WTC11 (cell line): ENCODE measurements at regions not wholly inside any gene's neighbourhood (a gene's known extent, or its start where the extent isn't known, plus 50 kb on each side); places are given as distances from the start of the nearest gene placed in this dataset.
A peak's percentile ranks its signal among the peaks of the same experiment; 100 is the strongest.

Experiments used
- ATAC-seq: fragments of 200-7000 bp; cut with Tn5 transposase; 2 replicates; pipeline ENCODE4 v1.10.0; 2021; ENCODE audit warnings: mild to moderate bottlenecking, moderate library complexity
- CTCF ChIA-PET: fragments of 300-600 bp; sonication (Branson Sonifier 250); formaldehyde crosslinking; loops from one replicate; lab custom pipeline; 2021; ENCODE audit warnings: antibody characterized with exemption; lab: Charles Lee
- POLR2A ChIA-PET: fragments of 350-600 bp; sonication (Branson Sonifier 250); formaldehyde crosslinking; loops from one replicate; lab custom pipeline; 2021; ENCODE audit warnings: antibody characterized with exemption; lab: Charles Lee
- DNase-seq: peaks from one replicate; pipeline ENCODE4 v3.0.0; 2021; ENCODE audit warnings: low spot score
- H3K27ac Mint-ChIP-seq: 2 replicates; pipeline ENCODE4 v1.8.0; 2021; ENCODE audit warnings: mixed read lengths
- H3K27me3 Mint-ChIP-seq: 2 replicates; pipeline ENCODE4 v1.8.0; 2021; ENCODE audit warnings: low read depth, mild to moderate bottlenecking, moderate library complexity, mixed read lengths
- H3K36me3 Mint-ChIP-seq: 2 replicates; pipeline ENCODE4 v1.8.0; 2021; ENCODE audit warnings: mixed read lengths
- H3K4me1 Mint-ChIP-seq: 2 replicates; pipeline ENCODE4 v1.8.0; 2022; ENCODE audit warnings: mixed read lengths
- H3K4me3 Mint-ChIP-seq: 2 replicates; pipeline ENCODE4 v1.8.0; 2021; ENCODE audit warnings: mild to moderate bottlenecking, moderate library complexity, mixed read lengths
- H3K9me3 Mint-ChIP-seq: 2 replicates; pipeline ENCODE4 v1.8.0; 2021; ENCODE audit warnings: mixed read lengths
- AR ChIP-seq: fragments of 250-450 bp; sonication (Bioruptor Pico); IDR thresholded peaks from 2 replicates; pipeline ENCODE4 v1.9.0; 2021; ENCODE audit warnings: mild to moderate bottlenecking
- CDX4 ChIP-seq: fragments of 250-450 bp; sonication (Bioruptor Pico); IDR thresholded peaks from 2 replicates; pipeline ENCODE4 v1.9.0; 2021; ENCODE audit warnings: moderate library complexity, mild to moderate bottlenecking, inconsistent platforms, borderline replicate concordance
- E2F5 ChIP-seq: sonication (generic); formaldehyde crosslinking; IDR thresholded peaks from 2 replicates; pipeline ENCODE4 v1.8.1; 2022; ENCODE audit warnings: mild to moderate bottlenecking, moderate library complexity, missing genetic modification reagents
- ERG ChIP-seq: fragments of 250-450 bp; sonication (Bioruptor Pico); IDR thresholded peaks from 2 replicates; pipeline ENCODE4 v1.8.0; 2021; ENCODE audit warnings: mild to moderate bottlenecking
- FOXK1 ChIP-seq: sonication (generic); formaldehyde crosslinking; IDR thresholded peaks from 2 replicates; pipeline ENCODE4 v1.8.0; 2022; ENCODE audit warnings: mild to moderate bottlenecking, moderate library complexity, missing genetic modification reagents
- FOXP1 ChIP-seq: sonication (generic); formaldehyde crosslinking; IDR thresholded peaks from 2 replicates; pipeline ENCODE4 v1.8.0; 2022; ENCODE audit warnings: missing genetic modification reagents, mild to moderate bottlenecking, moderate library complexity, borderline replicate concordance
- GRHL2 ChIP-seq: fragments of 250-450 bp; sonication (Bioruptor Pico); IDR thresholded peaks from 2 replicates; pipeline ENCODE4 v1.8.0; 2022; ENCODE audit warnings: mild to moderate bottlenecking, moderate library complexity; ENCODE audit not compliant: insufficient replicate concordance, severe bottlenecking
- JAZF1 ChIP-seq: fragments of 250-450 bp; sonication (Bioruptor Pico); IDR thresholded peaks from 2 replicates; pipeline ENCODE4 v1.9.0; 2021; ENCODE audit warnings: moderate library complexity, mild to moderate bottlenecking, inconsistent platforms
- KAT7 ChIP-seq: sonication (generic); formaldehyde crosslinking; IDR thresholded peaks from 2 replicates; pipeline ENCODE4 v1.8.1; 2023; ENCODE audit warnings: missing genetic modification reagents, mild to moderate bottlenecking, borderline replicate concordance
- PRRX2 ChIP-seq: fragments of 250-450 bp; sonication (Bioruptor Pico); IDR thresholded peaks from 2 replicates; pipeline ENCODE4 v1.8.0; 2021; ENCODE audit warnings: mild to moderate bottlenecking
- SMAD4 ChIP-seq: sonication (generic); formaldehyde crosslinking; IDR thresholded peaks from 2 replicates; pipeline ENCODE4 v1.8.0; 2022; ENCODE audit warnings: mild to moderate bottlenecking, missing genetic modification reagents
- SOX15 ChIP-seq: fragments of 250-450 bp; sonication (Bioruptor Pico); IDR thresholded peaks from 2 replicates; pipeline ENCODE4 v1.9.0; 2021; ENCODE audit warnings: mild to moderate bottlenecking
- SP1 ChIP-seq: sonication (generic); formaldehyde crosslinking; conservative IDR thresholded peaks from 2 replicates; pipeline ENCODE4 v1.8.1; 2022; ENCODE audit warnings: missing genetic modification reagents
- TEAD1 ChIP-seq: sonication (generic); formaldehyde crosslinking; IDR thresholded peaks from 2 replicates; pipeline ENCODE4 v1.8.0; 2022; ENCODE audit warnings: mild to moderate bottlenecking, missing genetic modification reagents
- ZNF138 ChIP-seq: sonication (generic); formaldehyde crosslinking; conservative IDR thresholded peaks from 2 replicates; pipeline ENCODE4 v1.8.1; 2022; ENCODE audit warnings: mild to moderate bottlenecking, moderate library complexity, missing genetic modification reagents
- ZNF423 ChIP-seq: fragments of 250-450 bp; sonication (Bioruptor Pico); IDR thresholded peaks from 2 replicates; pipeline ENCODE4 v2.1.2; 2022; ENCODE audit warnings: mild to moderate bottlenecking, moderate library complexity
- ZNF512 ChIP-seq: sonication (generic); formaldehyde crosslinking; IDR thresholded peaks from 2 replicates; pipeline ENCODE4 v1.8.1; 2022; ENCODE audit warnings: missing genetic modification reagents, borderline replicate concordance
- ZNF671 ChIP-seq: fragments of 250-450 bp; sonication (Bioruptor Pico); IDR thresholded peaks from 2 replicates; pipeline ENCODE4 v1.8.0; 2021; ENCODE audit warnings: mild to moderate bottlenecking

GRCh38 chr11:116579857-116580727 is 192.7 kb downstream of the BUD13 start:
- ATAC-seq (peak; percentile 15), DNase-seq (peak; percentile 56)
- CTCF ChIA-PET = interaction anchor here (0.9 to 3.4 kb wide), 13 partner anchors 25 to 299 kb away, joined by 3 to 16 read pairs (median 6); no protein-coding TSS in a partner anchor
- peaks cover 87% of the 10 kb centered on the region for H3K27me3 Mint-ChIP-seq
- H3K4me1 Mint-ChIP-seq = peaks cover 40% of the 10 kb centered on the region
- H3K4me3 Mint-ChIP-seq = peak overlapping the region; percentile 64
- no peaks in the 10 kb centered on the region for H3K36me3 Mint-ChIP-seq
- H3K9me3 Mint-ChIP-seq = no peaks in the 10 kb centered on the region
- POLR2A ChIA-PET = interaction anchor here (0.6 kb wide), 1 partner anchor 95 kb away, joined by 3 read pairs; no protein-coding TSS in a partner anchor
- no peak overlapping the region for H3K27ac Mint-ChIP-seq
- TF ChIP-seq CDX4 (CRISPR knock-in tag) (no peak), AR (no peak), ZNF512 (no peak), KAT7 (no peak), GRHL2 (CRISPR knock-in tag) (no peak), ZNF671 (CRISPR knock-in tag) (no peak), TEAD1 (CRISPR knock-in tag) (no peak), SP1 (CRISPR knock-in tag) (0 out of 2 replicates have a peak, but pooled peaks have one; percentile 1), JAZF1 (CRISPR knock-in tag) (no peak)

- Mint-ChIP-seq H3K4me1 (peaks cover 32% of the 10 kb centered on the region), H3K27ac (no peak overlapping the region), H3K36me3 (no peaks in the 10 kb centered on the region), H3K27me3 (peaks cover 78% of the 10 kb centered on the region), H3K9me3 (no peaks in the 10 kb centered on the region), H3K4me3 (peak overlapping the region; percentile 64)
- peak; percentile 41 for DNase-seq
- ChIA-PET POLR2A (no interaction called here), CTCF (interaction anchor here (1.0 to 3.4 kb wide), 10 partner anchors 11 to 306 kb away, joined by 3 to 16 read pairs (median 4); no protein-coding TSS in a partner anchor)
- TF ChIP-seq SOX15 (CRISPR knock-in tag) (no peak), E2F5 (0 out of 2 replicates have a peak, but pooled peaks have one; percentile 33)
- peak; percentile 12 for ATAC-seq
These were observed 193.6 kb downstream of the BUD13 start for GRCh38 chr11:116579031-116579653.

- ATAC-seq (no peak), DNase-seq (no peak)
- H3K9me3 Mint-ChIP-seq = no peaks in the 10 kb centered on the region
- no peak for TF ChIP-seq SMAD4 (CRISPR knock-in tag)
- TF ChIP-seq PRRX2 (CRISPR knock-in tag) = no peak
- no peak for TF ChIP-seq FOXP1 (CRISPR knock-in tag)
- no peak for TF ChIP-seq ERG (CRISPR knock-in tag)
- TF ChIP-seq ZNF423 (CRISPR knock-in tag) = no peak
- TF ChIP-seq FOXK1 = no peak
- no peak for TF ChIP-seq ZNF138
- TF ChIP-seq JAZF1 (CRISPR knock-in tag) = no peak
- ChIA-PET CTCF (interaction anchor here (0.7 to 3.4 kb wide), 4 partner anchors 10 to 416 kb away, joined by 3 to 16 read pairs (median 6); no protein-coding TSS in a partner anchor), POLR2A (no interaction called here)
- H3K27me3 Mint-ChIP-seq = peaks cover 67% of the 10 kb centered on the region
- no peak overlapping the region for H3K4me3 Mint-ChIP-seq
- no peaks in the 10 kb centered on the region for H3K36me3 Mint-ChIP-seq
- H3K27ac Mint-ChIP-seq = no peak overlapping the region
- H3K4me1 Mint-ChIP-seq = peaks cover 30% of the 10 kb centered on the region
These were observed 194.8 kb downstream of the BUD13 start for GRCh38 chr11:116577956-116578355.
